Fibroblast of villous mesenchyme (primary cell): ENCODE measurements at regions not wholly inside any gene's neighbourhood (a gene's known extent, or its start where the extent isn't known, plus 50 kb on each side); places are given as distances from the start of the nearest gene placed in this dataset.

ENCODE experiments used
- DNase-seq: peaks from one replicate; pipeline ENCODE4 v3.0.0-alpha.2; 2010; ENCODE audit warnings: low read depth
- H3K4me3 ChIP-seq: 2 replicates; pipeline ENCODE4 v1.5.1; 2011; ENCODE audit warnings: low read depth, mild to moderate bottlenecking, low read length
- CTCF ChIP-seq: IDR thresholded peaks from 2 replicates; pipeline ENCODE4 v1.5.1; 2012; ENCODE audit warnings: low read depth, mild to moderate bottlenecking, low read length; ENCODE audit not compliant: insufficient read depth

GRCh38 chr1:209268479-209268878 lies 315.0 kb upstream of the CAMK1G start:
- H3K4me3 ChIP-seq: no peak overlapping the region
- no peak for DNase-seq
- TF ChIP-seq CTCF: no peak

- TF ChIP-seq CTCF: no peak
- DNase-seq: no peak
- no peak overlapping the region for H3K4me3 ChIP-seq
These were observed 307.2 kb upstream of the CAMK1G start for GRCh38 chr1:209276321-209276720.

- no peak overlapping the region for H3K4me3 ChIP-seq
- DNase-seq: no peak
- TF ChIP-seq CTCF: no peak
These were observed 305.9 kb upstream of the CAMK1G start for GRCh38 chr1:209277662-209278061.

- H3K4me3 ChIP-seq: no peak overlapping the region
- DNase-seq: peak; percentile 1
- no peak for TF ChIP-seq CTCF
These were observed 291.8 kb upstream of the CAMK1G start for GRCh38 chr1:209291715-209292114.

GRCh38 chr1:209302779-209303568 lies 280.5 kb upstream of the CAMK1G start:
- DNase-seq: no peak
- H3K4me3 ChIP-seq: no peak overlapping the region
- no peak for TF ChIP-seq CTCF

GRCh38 chr1:209304166-209304565 lies 279.3 kb upstream of the CAMK1G start:
- no peak for DNase-seq
- no peak overlapping the region for H3K4me3 ChIP-seq
- TF ChIP-seq CTCF: no peak
